ENCODE measurements at regions not wholly inside any gene's neighbourhood (a gene's known extent, or its start where the extent isn't known, plus 50 kb on each side); places are given as distances from the start of the nearest gene placed in this dataset.
"Not testable (repeated sequence)": the region's sequence is repeated elsewhere in the genome, so short reads cannot be mapped to it uniquely, and the experiment has no call there.

- DNase-seq (ENCODE audit: low spot score in 2 of 2); FAIRE-seq: not testable (repeated sequence)
Measured at GRCh38 chr14:87734577-87735360, 258.2 kb downstream of the GALC start.

- not testable (repeated sequence) for DNase-seq (ENCODE audit: low spot score in 2 of 2); FAIRE-seq
Measured at GRCh38 chr14:87733115-87733514, 259.9 kb downstream of the GALC start.

GRCh38 chr14:87732562-87732961 lies 260.4 kb downstream of the GALC start:
- DNase-seq (ENCODE audit: low spot score in 2 of 2) (no peak), FAIRE-seq (no peak)

- FAIRE-seq (no peak), DNase-seq (ENCODE audit: low spot score in 2 of 2) (no peak)
Measured at GRCh38 chr14:87725318-87725717, 267.7 kb downstream of the GALC start.

GRCh38 chr14:87712396-87713090 lies 280.4 kb downstream of the GALC start:
- no peak for DNase-seq (ENCODE audit: low spot score in 2 of 2)
- no peak for FAIRE-seq

- FAIRE-seq (no peak), DNase-seq (ENCODE audit: low spot score in 2 of 2) (no peak)
Measured at GRCh38 chr14:87705439-87705896, 287.5 kb downstream of the GALC start.

GRCh38 chr14:87698481-87698880 lies 294.5 kb downstream of the GALC start:
- no peak for DNase-seq (ENCODE audit: low spot score in 2 of 2)
- FAIRE-seq = no peak

GRCh38 chr14:87696485-87696884 lies 296.5 kb downstream of the GALC start:
- no peak for DNase-seq (ENCODE audit: low spot score in 2 of 2)
- FAIRE-seq = no peak

- DNase-seq (ENCODE audit: low spot score in 2 of 2) = no peak
- FAIRE-seq = no peak
Measured at GRCh38 chr14:87691042-87691881, 301.7 kb downstream of the GALC start.

- FAIRE-seq (no peak), DNase-seq (ENCODE audit: low spot score in 2 of 2) (no peak)
Measured at GRCh38 chr14:87690076-87690613, 302.8 kb downstream of the GALC start.

- FAIRE-seq = no peak
Measured at GRCh38 chr14:87688524-87688923, 304.5 kb downstream of the GALC start.

GRCh38 chr14:87687420-87687819 lies 305.6 kb downstream of the GALC start:
- FAIRE-seq (no peak), DNase-seq (ENCODE audit: low spot score in 2 of 2) (no peak)

More at GRCh38 chr14:87688524-87688923, 304.5 kb downstream of the GALC start:
- no peak for DNase-seq (ENCODE audit: low spot score in 2 of 2)

GRCh38 chr14:87686746-87687145 lies 306.2 kb downstream of the GALC start:
- no peak for DNase-seq (ENCODE audit: low spot score in 2 of 2)
- no peak for FAIRE-seq

- no peak for FAIRE-seq
- no peak for DNase-seq (ENCODE audit: low spot score in 2 of 2)
Measured at GRCh38 chr14:87679866-87680265, 313.1 kb downstream of the GALC start.

GRCh38 chr14:87678624-87679023 lies 314.4 kb downstream of the GALC start:
- FAIRE-seq (no peak), DNase-seq (ENCODE audit: low spot score in 2 of 2) (no peak)

GRCh38 chr14:87676814-87677437 lies 316.1 kb downstream of the GALC start:
- no peak for FAIRE-seq
- no peak for DNase-seq (ENCODE audit: low spot score in 2 of 2)

- DNase-seq (ENCODE audit: low spot score in 2 of 2) = no peak
- no peak for FAIRE-seq
Measured at GRCh38 chr14:87667659-87668058, 325.3 kb downstream of the GALC start.

GRCh38 chr14:87656315-87656714 lies 336.7 kb downstream of the GALC start:
- DNase-seq (ENCODE audit: low spot score in 2 of 2) (no peak), FAIRE-seq (no peak)

- DNase-seq (ENCODE audit: low spot score in 2 of 2) = no peak
Measured at GRCh38 chr14:87652278-87652677, 340.7 kb downstream of the GALC start.

GRCh38 chr14:87644689-87645088 lies 348.3 kb downstream of the GALC start:
- DNase-seq (ENCODE audit: low spot score in 2 of 2) (no peak), FAIRE-seq (no peak)

More at GRCh38 chr14:87652278-87652677, 340.7 kb downstream of the GALC start:
- no peak for FAIRE-seq

Measured in frontal cortex (tissue), 3 donors.